ENCODE measurements at regions not wholly inside any gene's neighbourhood (a gene's known extent, or its start where the extent isn't known, plus 50 kb on each side); places are given as distances from the start of the nearest gene placed in this dataset.

DNA sequence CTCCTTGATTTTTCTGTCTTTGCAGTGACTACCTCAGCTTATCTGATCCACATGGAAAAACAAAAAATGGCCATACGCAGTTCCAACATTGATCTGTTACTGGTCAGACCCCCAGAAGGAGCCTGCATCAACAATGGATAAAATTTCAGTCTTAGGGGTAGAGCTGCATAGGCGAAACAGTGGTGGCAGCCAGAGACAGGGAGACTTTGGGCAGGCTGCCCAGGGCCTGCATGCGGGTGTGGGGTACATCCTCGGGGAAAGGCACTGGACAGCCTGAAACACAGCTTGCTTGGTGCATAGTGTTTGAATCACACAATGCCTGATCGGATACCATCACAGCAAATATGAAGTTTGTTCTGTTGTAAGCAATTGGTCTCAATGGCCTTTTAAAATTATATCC is 847.8 kb downstream of the QKI start:
- H3K4me3 ChIP-seq, result no peak overlapping the region
- TF ChIP-seq POLR2AphosphoS5 (IDR thresholded peaks at IDR 0.05) (no peak), POLR2A (IDR thresholded peaks at IDR 0.05) (no peak)
- TF ChIP-seq, protein P1, sequence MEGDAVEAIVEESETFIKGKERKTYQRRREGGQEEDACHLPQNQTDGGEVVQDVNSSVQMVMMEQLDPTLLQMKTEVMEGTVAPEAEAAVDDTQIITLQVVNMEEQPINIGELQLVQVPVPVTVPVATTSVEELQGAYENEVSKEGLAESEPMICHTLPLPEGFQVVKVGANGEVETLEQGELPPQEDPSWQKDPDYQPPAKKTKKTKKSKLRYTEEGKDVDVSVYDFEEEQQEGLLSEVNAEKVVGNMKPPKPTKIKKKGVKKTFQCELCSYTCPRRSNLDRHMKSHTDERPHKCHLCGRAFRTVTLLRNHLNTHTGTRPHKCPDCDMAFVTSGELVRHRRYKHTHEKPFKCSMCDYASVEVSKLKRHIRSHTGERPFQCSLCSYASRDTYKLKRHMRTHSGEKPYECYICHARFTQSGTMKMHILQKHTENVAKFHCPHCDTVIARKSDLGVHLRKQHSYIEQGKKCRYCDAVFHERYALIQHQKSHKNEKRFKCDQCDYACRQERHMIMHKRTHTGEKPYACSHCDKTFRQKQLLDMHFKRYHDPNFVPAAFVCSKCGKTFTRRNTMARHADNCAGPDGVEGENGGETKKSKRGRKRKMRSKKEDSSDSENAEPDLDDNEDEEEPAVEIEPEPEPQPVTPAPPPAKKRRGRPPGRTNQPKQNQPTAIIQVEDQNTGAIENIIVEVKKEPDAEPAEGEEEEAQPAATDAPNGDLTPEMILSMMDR (IDR thresholded peaks at IDR 0.05), result no peak
- no peaks in the 10 kb centered on the region for H3K9me3 ChIP-seq
- no peak overlapping the region for H3K27ac ChIP-seq
- DNase-seq (ENCODE audit: low spot score), result no peak
- WGBS, result 69% methylated on average over 5 of the region's 5 CpGs
- H3K36me3 ChIP-seq, result no peaks in the 10 kb centered on the region
- H3K27me3 ChIP-seq (replicated peaks; ENCODE audit: insufficient read depth), result no peaks in the 10 kb centered on the region
- H3K4me1 ChIP-seq (replicated peaks), result no peaks in the 10 kb centered on the region
- intact Hi-C loops (cut with DNase I), result no loop called here

DNA sequence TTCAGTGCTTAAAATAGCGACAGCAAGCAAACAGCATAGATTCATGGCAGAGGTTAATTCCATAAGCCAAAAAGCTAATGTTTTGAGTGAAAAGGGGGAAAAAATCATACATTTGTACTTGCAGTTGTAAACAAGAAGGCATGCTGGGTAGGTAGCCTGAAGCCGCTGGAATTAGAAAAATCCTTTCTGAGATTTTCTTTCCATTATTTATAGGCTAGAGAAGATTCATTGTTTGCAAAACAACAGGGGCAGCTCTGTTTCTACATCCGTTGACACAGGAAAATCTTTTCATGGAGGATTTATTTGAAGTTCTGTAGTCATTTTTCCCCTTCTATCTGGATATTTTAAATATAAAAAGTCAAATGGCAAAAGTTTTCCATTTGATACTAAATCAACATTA is 843.9 kb downstream of the QKI start:
- 36% methylated on average over 3 of the region's 3 CpGs for WGBS
- intact Hi-C loops (cut with DNase I), result no loop called here
- H3K4me1 ChIP-seq (replicated peaks), result no peaks in the 10 kb centered on the region
- H3K36me3 ChIP-seq, result no peaks in the 10 kb centered on the region
- no peak overlapping the region for H3K27ac ChIP-seq
- TF ChIP-seq POLR2AphosphoS5 (IDR thresholded peaks at IDR 0.05) (no peak), POLR2A (IDR thresholded peaks at IDR 0.05) (no peak)
- TF ChIP-seq, protein P1 (IDR thresholded peaks at IDR 0.05), result no peak
- H3K4me3 ChIP-seq, result no peak overlapping the region
- H3K9me3 ChIP-seq, result no peaks in the 10 kb centered on the region
- no peaks in the 10 kb centered on the region for H3K27me3 ChIP-seq (replicated peaks; ENCODE audit: insufficient read depth)
- no peak for DNase-seq (ENCODE audit: low spot score)

- no peaks in the 10 kb centered on the region for H3K4me1 ChIP-seq (replicated peaks)
- H3K27ac ChIP-seq, result no peak overlapping the region
- TF ChIP-seq, protein P1 (IDR thresholded peaks at IDR 0.05), result no peak
- TF ChIP-seq POLR2AphosphoS5 (IDR thresholded peaks at IDR 0.05) (no peak), POLR2A (IDR thresholded peaks at IDR 0.05) (no peak)
- H3K27me3 ChIP-seq (replicated peaks; ENCODE audit: insufficient read depth), result no peaks in the 10 kb centered on the region
- H3K9me3 ChIP-seq, result no peaks in the 10 kb centered on the region
- WGBS, result 46% methylated on average over 3 of the region's 3 CpGs
- DNase-seq (ENCODE audit: low spot score), result no peak
- intact Hi-C loops (cut with DNase I), result no loop called here
- no peaks in the 10 kb centered on the region for H3K36me3 ChIP-seq
- H3K4me3 ChIP-seq, result no peak overlapping the region
These were observed 838.4 kb downstream of the QKI start for GRCh38 chr6:164252948-164253347.

DNA sequence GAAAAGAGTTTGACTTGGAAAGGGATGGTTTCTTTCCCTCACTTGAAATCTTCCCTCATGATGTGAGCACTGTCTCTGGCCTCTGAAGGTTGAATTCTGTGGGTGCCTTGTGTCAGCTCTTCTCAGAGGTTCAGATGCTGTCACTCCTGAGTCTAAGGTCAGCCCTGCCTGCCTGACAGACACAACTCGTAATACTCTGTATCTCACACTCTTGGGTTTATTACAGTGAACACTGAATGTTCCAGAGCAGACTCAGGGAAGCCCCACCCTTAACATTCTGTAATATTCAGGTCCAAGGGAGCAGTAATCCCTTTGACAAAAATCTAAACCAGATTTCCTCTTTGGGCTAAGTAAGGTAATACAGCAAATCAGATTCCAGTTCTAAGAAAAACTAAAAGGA is 837.8 kb downstream of the QKI start:
- no peaks in the 10 kb centered on the region for H3K36me3 ChIP-seq
- WGBS, result 50% methylated on average over 1 of the region's 1 CpG
- no peak for DNase-seq (ENCODE audit: low spot score)
- intact Hi-C loops (cut with DNase I), result no loop called here
- H3K9me3 ChIP-seq, result no peaks in the 10 kb centered on the region
- no peaks in the 10 kb centered on the region for H3K27me3 ChIP-seq (replicated peaks; ENCODE audit: insufficient read depth)
- H3K4me3 ChIP-seq, result no peak overlapping the region
- TF ChIP-seq POLR2AphosphoS5 (IDR thresholded peaks at IDR 0.05) (no peak), POLR2A (IDR thresholded peaks at IDR 0.05) (no peak)
- TF ChIP-seq, protein P1 (IDR thresholded peaks at IDR 0.05), result no peak
- no peaks in the 10 kb centered on the region for H3K4me1 ChIP-seq (replicated peaks)
- no peak overlapping the region for H3K27ac ChIP-seq

- Histone ChIP-seq H3K4me3 (no peak overlapping the region), H3K27me3 (replicated peaks; ENCODE audit: insufficient read depth) (no peaks in the 10 kb centered on the region), H3K27ac (no peak overlapping the region), H3K4me1 (replicated peaks) (no peaks in the 10 kb centered on the region), H3K9me3 (no peaks in the 10 kb centered on the region), H3K36me3 (no peaks in the 10 kb centered on the region)
- TF ChIP-seq POLR2AphosphoS5 (IDR thresholded peaks at IDR 0.05) (no peak), POLR2A (IDR thresholded peaks at IDR 0.05) (no peak)
- TF ChIP-seq, protein P1 (IDR thresholded peaks at IDR 0.05), result no peak
- intact Hi-C loops (cut with DNase I), result no loop called here
- no peak for DNase-seq (ENCODE audit: low spot score)
- WGBS, result 84% methylated on average over 7 of the region's 7 CpGs
These were observed 832.6 kb downstream of the QKI start for GRCh38 chr6:164247106-164247505.
